HT-29 (cell line): ENCODE measurements at regions not wholly inside any gene's neighbourhood (a gene's known extent, or its start where the extent isn't known, plus 50 kb on each side); places are given as distances from the start of the nearest gene placed in this dataset. TPM values are rescaled to one million over a fixed set of nuclear protein-coding genes. Genes with fewer than 3 reads are reported as not detected.
"Not testable (repeated sequence)": the region's sequence is repeated elsewhere in the genome, so short reads cannot be mapped to it uniquely, and the experiment has no call there.

Source experiments
- DNase-seq: peaks from one replicate; pipeline ENCODE4 v3.0.0-alpha.2; 2015; ENCODE audit warnings: low spot score
- small RNA-seq: library from RNA; depleted of rRNA; stranded (forward); fragments of <200 nt; gene quantifications from one replicate; pipeline ENCODE3, GENCODE V24; 2014

GRCh38 chr4:49575250-49575649 lies 589.2 kb downstream of the CWH43 start:
- not testable (repeated sequence) for DNase-seq

DNA sequence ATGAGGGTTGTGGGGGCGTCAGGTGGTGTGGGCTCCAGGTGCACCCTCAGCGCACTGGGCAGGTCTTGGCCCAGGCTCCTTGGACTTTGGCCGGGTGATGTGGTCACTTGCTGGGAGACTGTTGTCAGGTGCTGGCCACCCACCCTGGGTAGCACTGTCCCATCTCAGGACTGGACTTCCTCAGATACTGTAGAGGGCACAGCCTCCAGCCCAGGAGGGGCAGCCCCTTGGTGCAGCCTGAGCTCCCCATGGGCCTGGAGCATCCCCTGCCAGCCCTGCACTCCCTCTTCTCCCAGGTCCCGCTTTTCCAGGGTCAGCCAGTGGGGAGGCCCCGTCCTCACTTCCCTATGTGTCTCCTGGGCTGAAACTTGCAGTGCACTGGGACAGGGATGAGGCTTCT lies 592.3 kb downstream of the CWH43 start:
- DNase-seq: not testable (repeated sequence)

- DNase-seq: not testable (repeated sequence)
Measured at GRCh38 chr4:49578899-49579298, 592.8 kb downstream of the CWH43 start.

- DNase-seq: not testable (repeated sequence)
Measured at GRCh38 chr4:49580166-49580565, 594.1 kb downstream of the CWH43 start.

- not testable (repeated sequence) for DNase-seq
Measured at GRCh38 chr4:49588401-49588800, 602.3 kb downstream of the CWH43 start.

GRCh38 chr4:49618436-49618835 lies 632.4 kb downstream of the CWH43 start:
- DNase-seq: not testable (repeated sequence)

- not testable (repeated sequence) for DNase-seq
Measured at GRCh38 chr4:49626478-49626877, 640.4 kb downstream of the CWH43 start.

Small RNA genes lying in the stretch of these regions (small RNA-seq; reads per million reads assigned to genes)
- gene AC119751.2: not detected
- not detected for gene AC119751.6
- not detected for gene AC119751.7
- not detected for gene AC119751.8
